ENCODE measurements at regions not wholly inside any gene's neighbourhood (a gene's known extent, or its start where the extent isn't known, plus 50 kb on each side); places are given as distances from the start of the nearest gene placed in this dataset.

DNA sequence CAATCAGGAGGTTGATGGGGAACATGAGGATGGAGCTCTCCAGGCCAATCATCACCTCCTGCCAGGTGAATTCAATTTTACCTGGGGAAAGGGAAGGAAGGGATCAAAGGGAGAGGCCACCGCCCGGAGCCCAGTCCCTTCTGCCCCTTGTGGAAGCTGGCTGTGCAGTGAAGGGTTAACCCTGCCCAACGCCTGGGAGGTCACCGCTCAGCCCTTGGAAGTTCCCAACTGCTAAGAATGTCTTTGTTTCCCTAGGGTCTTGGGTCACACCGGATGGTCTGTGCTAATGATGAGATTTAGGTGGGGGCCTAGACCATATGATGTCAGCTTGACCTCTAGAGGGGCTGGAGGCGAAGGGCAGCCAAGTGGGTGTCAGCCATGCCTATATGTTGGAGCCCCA lies 52.1 kb upstream of the GCSH start:
- DNase-seq = no peak
- H3K27me3 ChIP-seq (replicated peaks in 2 of 5; ENCODE audit: control insufficient read depth in 4 of 5, insufficient read depth in 5 of 5, low read length in 4 of 5) = peaks cover 0 to 25% (median 2%) of the 10 kb centered on the region in 5 experiments
- ChIA-PET CTCF (interaction anchor here (1.2 kb wide), 1 partner anchor 11 kb away, joined by 3 read pairs; no protein-coding TSS in a partner anchor), POLR2A (no interaction called here)
- no peak overlapping the region for H3K27ac ChIP-seq (ENCODE audit: insufficient read depth in 1 of 2, low read depth in 1 of 2, low read length in 2 of 2, poor library complexity in 1 of 2, severe bottlenecking in 2 of 2)
- H3K9me3 ChIP-seq (ENCODE audit: control extremely low read depth in 1 of 5, control insufficient read depth in 4 of 5, insufficient read depth in 2 of 5, low read depth in 1 of 5, low read length in 4 of 5) = no peaks in the 10 kb centered on the region
- H3K4me3 ChIP-seq (ENCODE audit: control insufficient read depth in 1 of 7, extremely low read depth in 1 of 7, insufficient read depth in 4 of 7, low read depth in 2 of 7, low read length in 6 of 7) = no peak overlapping the region
- H3K36me3 ChIP-seq (ENCODE audit: control insufficient read depth in 4 of 4, insufficient read depth in 4 of 4, low read length in 3 of 4) = no peaks in the 10 kb centered on the region
- H3K4me1 ChIP-seq (ENCODE audit: control extremely low read depth in 1 of 4, control insufficient read depth in 4 of 4, insufficient read depth in 4 of 4, low read length in 3 of 4) = peaks cover 0 to 2% (median 0%) of the 10 kb centered on the region in 4 experiments
- WGBS (ENCODE audit: insufficient coverage) = 84% methylated on average over 3 of the region's 6 CpGs

All from common myeloid progenitor, CD34-positive (primary cell).